ENCODE measurements at regions not wholly inside any gene's neighbourhood (a gene's known extent, or its start where the extent isn't known, plus 50 kb on each side); places are given as distances from the start of the nearest gene placed in this dataset.

GRCh38 chr1:29921741-29922140, 685.4 kb downstream of the PTPRU start:
- TF ChIP-seq, protein P1, sequence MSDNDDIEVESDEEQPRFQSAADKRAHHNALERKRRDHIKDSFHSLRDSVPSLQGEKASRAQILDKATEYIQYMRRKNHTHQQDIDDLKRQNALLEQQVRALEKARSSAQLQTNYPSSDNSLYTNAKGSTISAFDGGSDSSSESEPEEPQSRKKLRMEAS (IDR thresholded peaks at IDR 0.05; ENCODE audit: low read depth, low read length) = no peak
- TF ChIP-seq CTCF (IDR thresholded peaks at IDR 0.05; ENCODE audit: low read depth, low read length) (no peak), POLR2A (IDR thresholded peaks at IDR 0.05; ENCODE audit: extremely low read depth, insufficient read length) (no peak), MYC (IDR thresholded peaks at IDR 0.05; ENCODE audit: low read depth, low read length) (no peak)

Data from NB4 (cell line).